Heart left ventricle (tissue), 13 donors: ENCODE measurements at regions not wholly inside any gene's neighbourhood (a gene's known extent, or its start where the extent isn't known, plus 50 kb on each side); places are given as distances from the start of the nearest gene placed in this dataset.
A peak's percentile ranks its signal among the peaks of the same experiment; 100 is the strongest.

Experiments
- POLR2A ChIP-seq, 2 donors: fragments of 450-650 bp; IDR thresholded peaks; one replicate each; pipeline ENCODE4 v1.6.1; 2017; ENCODE audit warnings: antibody characterized with exemption in 2 of 2, mild to moderate bottlenecking in 2 of 2, moderate library complexity in 2 of 2
- TF ChIP-seq, protein P1 (sequence below), 12 donors: fragments of 200-600 bp; sonication (generic) in 4 of 12; IDR thresholded peaks; one replicate each; pipeline versions ENCODE4 v1.5.0 to v1.8.0; 2018 to 2022; ENCODE audit warnings: antibody characterized with exemption in 12 of 12, mild to moderate bottlenecking in 5 of 12
- donor health status: ischemic (EF 13 %, LVEDD 7.1; RV severe dilation, severe dysfunction).
- donor health status: DM: no; HTN: yes; CAD: no.
- donor health status: DM: no; HTN: no; CAD: no.
- donor health status: ischemic (EF 25% LVEDD 6.9; RV normal size, moderate dysfunction).
- donor health status: ischemic (EF 25% LVEDD 5.7; RV mildly dilated, moderate dysfunction).
- donor health status: ischemic (EF 35%, LVEDD 5.7; RV mildly dilated, moderate dysfunction).
- donor health status: nonischemic (EF 11% LVEDD 7.7; RV severe dilation, severe dysfunction).
- donor health status: DM: yes; HTN: yes; CAD: no.
- donor health status: PGD.
- donor health status: ischemic (EF 29% LVEDD 5.4; RV normal size, mild dysfunction).
- donor health status: nonischemic (EF 23%, LVEDD 6.1; RV moderate dilation, normal function).

DNA sequence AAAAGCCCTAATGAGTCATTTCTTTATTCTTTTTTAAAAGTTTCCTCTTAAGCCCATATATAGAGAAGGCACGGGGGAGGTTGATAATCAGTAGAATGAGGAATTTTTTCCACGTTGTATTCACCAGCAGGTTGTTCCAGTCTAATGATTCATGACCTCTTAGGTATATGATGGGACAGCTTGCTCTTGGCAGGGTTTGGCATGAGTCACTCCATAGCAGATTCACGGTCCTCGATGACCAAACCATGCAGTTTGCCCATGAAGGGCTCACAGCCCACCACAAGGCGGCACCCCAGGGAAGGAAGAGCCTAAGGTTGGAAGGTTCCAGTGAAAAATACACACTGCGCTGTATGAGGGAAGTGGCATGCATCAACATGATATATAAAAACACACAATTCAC lies 623.8 kb upstream of the DIPK2B start:
- TF ChIP-seq POLR2A (IDR thresholded peaks at IDR 0.05), result no peak
- TF ChIP-seq, protein P1, sequence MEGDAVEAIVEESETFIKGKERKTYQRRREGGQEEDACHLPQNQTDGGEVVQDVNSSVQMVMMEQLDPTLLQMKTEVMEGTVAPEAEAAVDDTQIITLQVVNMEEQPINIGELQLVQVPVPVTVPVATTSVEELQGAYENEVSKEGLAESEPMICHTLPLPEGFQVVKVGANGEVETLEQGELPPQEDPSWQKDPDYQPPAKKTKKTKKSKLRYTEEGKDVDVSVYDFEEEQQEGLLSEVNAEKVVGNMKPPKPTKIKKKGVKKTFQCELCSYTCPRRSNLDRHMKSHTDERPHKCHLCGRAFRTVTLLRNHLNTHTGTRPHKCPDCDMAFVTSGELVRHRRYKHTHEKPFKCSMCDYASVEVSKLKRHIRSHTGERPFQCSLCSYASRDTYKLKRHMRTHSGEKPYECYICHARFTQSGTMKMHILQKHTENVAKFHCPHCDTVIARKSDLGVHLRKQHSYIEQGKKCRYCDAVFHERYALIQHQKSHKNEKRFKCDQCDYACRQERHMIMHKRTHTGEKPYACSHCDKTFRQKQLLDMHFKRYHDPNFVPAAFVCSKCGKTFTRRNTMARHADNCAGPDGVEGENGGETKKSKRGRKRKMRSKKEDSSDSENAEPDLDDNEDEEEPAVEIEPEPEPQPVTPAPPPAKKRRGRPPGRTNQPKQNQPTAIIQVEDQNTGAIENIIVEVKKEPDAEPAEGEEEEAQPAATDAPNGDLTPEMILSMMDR (IDR thresholded peaks at IDR 0.05), result peak in 1 of 12 donors; percentile 9
